ENCODE measurements at regions not wholly inside any gene's neighbourhood (a gene's known extent, or its start where the extent isn't known, plus 50 kb on each side); places are given as distances from the start of the nearest gene placed in this dataset.
"Not testable (repeated sequence)": the region's sequence is repeated elsewhere in the genome, so short reads cannot be mapped to it uniquely, and the experiment has no call there.

- 70 to 78% methylated on average over 5 of the region's 5 CpGs for WGBS, 2 donors
- DNase-seq (no peak), ATAC-seq (ENCODE audit: low FRiP score) (no peak)
- no peaks in the 10 kb centered on the region for H3K36me3 ChIP-seq (ENCODE audit: control insufficient read depth in 1 of 2, insufficient read depth in 2 of 2, low read length in 1 of 2)
- H3K9me3 ChIP-seq (ENCODE audit: control insufficient read depth, low read length) = no peaks in the 10 kb centered on the region
- no peaks in the 10 kb centered on the region for H3K4me1 ChIP-seq (ENCODE audit: control insufficient read depth in 1 of 2, insufficient read depth in 2 of 2, low read length in 2 of 2)
- no peak overlapping the region for H3K27ac ChIP-seq (ENCODE audit: low read depth in 1 of 2, low read length in 2 of 2)
- H3K27me3 ChIP-seq (ENCODE audit: control insufficient read depth in 1 of 2, insufficient read depth in 2 of 2, low read length in 1 of 2) = no peaks in the 10 kb centered on the region
- no peak overlapping the region for H3K4me3 ChIP-seq (ENCODE audit: low read length in 2 of 2)
- intact Hi-C loops (cut with DNase I) = no loop called here
These were observed 246.1 kb upstream of the ANKH start for GRCh38 chr5:15117688-15118087.

- H3K4me3 ChIP-seq (ENCODE audit: low read length in 2 of 2) = no peak overlapping the region
- 61 to 73% methylated on average over 5 of the region's 5 CpGs for WGBS, 2 donors
- DNase-seq = no peak
- no peaks in the 10 kb centered on the region for H3K9me3 ChIP-seq (ENCODE audit: control insufficient read depth, low read length)
- no peak for ATAC-seq (ENCODE audit: low FRiP score)
- intact Hi-C loops (cut with DNase I) = no loop called here
- H3K27ac ChIP-seq (ENCODE audit: low read depth in 1 of 2, low read length in 2 of 2) = no peak overlapping the region
- H3K36me3 ChIP-seq (ENCODE audit: control insufficient read depth in 1 of 2, insufficient read depth in 2 of 2, low read length in 1 of 2) = no peaks in the 10 kb centered on the region
- H3K27me3 ChIP-seq (ENCODE audit: control insufficient read depth in 1 of 2, insufficient read depth in 2 of 2, low read length in 1 of 2) = no peaks in the 10 kb centered on the region
- peaks cover 0 to 3% of the 10 kb centered on the region in 2 donors for H3K4me1 ChIP-seq (ENCODE audit: control insufficient read depth in 1 of 2, insufficient read depth in 2 of 2, low read length in 2 of 2)
These were observed 245.4 kb upstream of the ANKH start for GRCh38 chr5:15116996-15117395.

- no peaks in the 10 kb centered on the region for H3K27me3 ChIP-seq (ENCODE audit: control insufficient read depth in 1 of 2, insufficient read depth in 2 of 2, low read length in 1 of 2)
- DNase-seq (no peak), ATAC-seq (ENCODE audit: low FRiP score) (no peak)
- intact Hi-C loops (cut with DNase I) = loop anchor here (2.0 to 10.0 kb wide), 4 partner anchors 398 to 888 kb away; partner anchors contain the start of gene FBXL7 (in 1 of the 2)
- no peak overlapping the region for H3K27ac ChIP-seq (ENCODE audit: low read depth in 1 of 2, low read length in 2 of 2)
- H3K36me3 ChIP-seq (ENCODE audit: control insufficient read depth in 1 of 2, insufficient read depth in 2 of 2, low read length in 1 of 2) = no peaks in the 10 kb centered on the region
- no peaks in the 10 kb centered on the region for H3K9me3 ChIP-seq (ENCODE audit: control insufficient read depth, low read length)
- H3K4me3 ChIP-seq (ENCODE audit: low read length in 2 of 2) = no peak overlapping the region
- 93 to 94% methylated on average over 2 of the region's 2 CpGs for WGBS, 2 donors
- H3K4me1 ChIP-seq (ENCODE audit: control insufficient read depth in 1 of 2, insufficient read depth in 2 of 2, low read length in 2 of 2) = no peaks in the 10 kb centered on the region
These were observed 235.1 kb upstream of the ANKH start for GRCh38 chr5:15106530-15107283.

- DNase-seq (no peak), ATAC-seq (ENCODE audit: low FRiP score) (peak; percentile 79)
- H3K4me3 ChIP-seq (ENCODE audit: low read length in 2 of 2) = no peak overlapping the region
- H3K4me1 ChIP-seq (ENCODE audit: control insufficient read depth in 1 of 2, insufficient read depth in 2 of 2, low read length in 2 of 2) = no peaks in the 10 kb centered on the region
- no peaks in the 10 kb centered on the region for H3K9me3 ChIP-seq (ENCODE audit: control insufficient read depth, low read length)
- intact Hi-C loops (cut with DNase I) = loop anchor here (2.0 to 10.0 kb wide), 4 partner anchors 399 to 889 kb away; partner anchors contain the start of gene FBXL7 (in 1 of the 2)
- H3K27ac ChIP-seq (ENCODE audit: low read depth in 1 of 2, low read length in 2 of 2) = no peak overlapping the region
- 56% methylated on average over 2 of the region's 2 CpGs for WGBS, 2 donors
- H3K36me3 ChIP-seq (ENCODE audit: control insufficient read depth in 1 of 2, insufficient read depth in 2 of 2, low read length in 1 of 2) = no peaks in the 10 kb centered on the region
- H3K27me3 ChIP-seq (ENCODE audit: control insufficient read depth in 1 of 2, insufficient read depth in 2 of 2, low read length in 1 of 2) = no peaks in the 10 kb centered on the region
These were observed 234.3 kb upstream of the ANKH start for GRCh38 chr5:15105799-15106393.

GRCh38 chr5:15103864-15104263, 232.3 kb upstream of the ANKH start:
- ATAC-seq (ENCODE audit: low FRiP score) (no peak), DNase-seq (no peak)
- 94 to 95% methylated on average over 3 of the region's 3 CpGs for WGBS, 2 donors
- intact Hi-C loops (cut with DNase I) = loop anchor here (10.0 kb wide), 3 partner anchors 401 to 891 kb away; partner anchors contain the start of gene FBXL7 (in 1 of the 2)
- H3K4me1 ChIP-seq (ENCODE audit: control insufficient read depth in 1 of 2, insufficient read depth in 2 of 2, low read length in 2 of 2) = no peaks in the 10 kb centered on the region
- no peaks in the 10 kb centered on the region for H3K27me3 ChIP-seq (ENCODE audit: control insufficient read depth in 1 of 2, insufficient read depth in 2 of 2, low read length in 1 of 2)
- no peaks in the 10 kb centered on the region for H3K36me3 ChIP-seq (ENCODE audit: control insufficient read depth in 1 of 2, insufficient read depth in 2 of 2, low read length in 1 of 2)
- H3K9me3 ChIP-seq (ENCODE audit: control insufficient read depth, low read length) = no peaks in the 10 kb centered on the region
- H3K27ac ChIP-seq (ENCODE audit: low read depth in 1 of 2, low read length in 2 of 2) = no peak overlapping the region
- H3K4me3 ChIP-seq (ENCODE audit: low read length in 2 of 2) = no peak overlapping the region

- 61 to 68% methylated on average over 5 of the region's 5 CpGs for WGBS, 2 donors
- Histone ChIP-seq H3K27ac (ENCODE audit: low read depth in 1 of 2, low read length in 2 of 2) (no peak overlapping the region), H3K36me3 (ENCODE audit: control insufficient read depth in 1 of 2, insufficient read depth in 2 of 2, low read length in 1 of 2) (no peaks in the 10 kb centered on the region), H3K4me1 (ENCODE audit: control insufficient read depth in 1 of 2, insufficient read depth in 2 of 2, low read length in 2 of 2) (no peaks in the 10 kb centered on the region), H3K4me3 (ENCODE audit: low read length in 2 of 2) (no peak overlapping the region), H3K9me3 (ENCODE audit: control insufficient read depth, low read length) (no peaks in the 10 kb centered on the region), H3K27me3 (ENCODE audit: control insufficient read depth in 1 of 2, insufficient read depth in 2 of 2, low read length in 1 of 2) (no peaks in the 10 kb centered on the region)
- no peak for ATAC-seq (ENCODE audit: low FRiP score)
- DNase-seq = no peak
- intact Hi-C loops (cut with DNase I) = loop anchor here (10.0 kb wide), 3 partner anchors 402 to 892 kb away; partner anchors contain the start of gene FBXL7 (in 1 of the 2)
These were observed 231.6 kb upstream of the ANKH start for GRCh38 chr5:15103130-15103529.

GRCh38 chr5:15097552-15097951, 226.0 kb upstream of the ANKH start:
- ATAC-seq (ENCODE audit: low FRiP score) = no peak
- no peaks in the 10 kb centered on the region for H3K27me3 ChIP-seq (ENCODE audit: control insufficient read depth in 1 of 2, insufficient read depth in 2 of 2, low read length in 1 of 2)
- no peaks in the 10 kb centered on the region for H3K4me1 ChIP-seq (ENCODE audit: control insufficient read depth in 1 of 2, insufficient read depth in 2 of 2, low read length in 2 of 2)
- no peak for DNase-seq
- H3K36me3 ChIP-seq (ENCODE audit: control insufficient read depth in 1 of 2, insufficient read depth in 2 of 2, low read length in 1 of 2) = no peaks in the 10 kb centered on the region
- H3K4me3 ChIP-seq (ENCODE audit: low read length in 2 of 2) = no peak overlapping the region
- intact Hi-C loops (cut with DNase I) = no loop called here
- H3K27ac ChIP-seq (ENCODE audit: low read depth in 1 of 2, low read length in 2 of 2) = no peak overlapping the region
- no peaks in the 10 kb centered on the region for H3K9me3 ChIP-seq (ENCODE audit: control insufficient read depth, low read length)

GRCh38 chr5:15096686-15097085, 225.1 kb upstream of the ANKH start:
- DNase-seq; H3K36me3 ChIP-seq (ENCODE audit: control insufficient read depth in 1 of 2, insufficient read depth in 2 of 2, low read length in 1 of 2); H3K27ac ChIP-seq (ENCODE audit: low read depth in 1 of 2, low read length in 2 of 2); ATAC-seq (ENCODE audit: low FRiP score); H3K4me1 ChIP-seq (ENCODE audit: control insufficient read depth in 1 of 2, insufficient read depth in 2 of 2, low read length in 2 of 2); H3K9me3 ChIP-seq (ENCODE audit: control insufficient read depth, low read length); intact Hi-C loops (cut with DNase I); H3K4me3 ChIP-seq (ENCODE audit: low read length in 2 of 2); H3K27me3 ChIP-seq (ENCODE audit: control insufficient read depth in 1 of 2, insufficient read depth in 2 of 2, low read length in 1 of 2): not testable (repeated sequence)
- 95 to 98% methylated on average over 21 to 22 of the region's 22 CpGs for WGBS, 2 donors

- Histone ChIP-seq H3K27ac (ENCODE audit: low read depth in 1 of 2, low read length in 2 of 2) (no peak overlapping the region), H3K9me3 (ENCODE audit: control insufficient read depth, low read length) (no peaks in the 10 kb centered on the region), H3K36me3 (ENCODE audit: control insufficient read depth in 1 of 2, insufficient read depth in 2 of 2, low read length in 1 of 2) (no peaks in the 10 kb centered on the region), H3K4me1 (ENCODE audit: control insufficient read depth in 1 of 2, insufficient read depth in 2 of 2, low read length in 2 of 2) (no peaks in the 10 kb centered on the region), H3K27me3 (ENCODE audit: control insufficient read depth in 1 of 2, insufficient read depth in 2 of 2, low read length in 1 of 2) (no peaks in the 10 kb centered on the region), H3K4me3 (ENCODE audit: low read length in 2 of 2) (no peak overlapping the region)
- no peak for ATAC-seq (ENCODE audit: low FRiP score)
- WGBS, 2 donors = 69 to 70% methylated on average over 7 of the region's 7 CpGs
- DNase-seq = no peak
- intact Hi-C loops (cut with DNase I) = no loop called here
These were observed 221.2 kb upstream of the ANKH start for GRCh38 chr5:15092801-15093200.
